Erythroblast (primary cell): ENCODE measurements at regions not wholly inside any gene's neighbourhood (a gene's known extent, or its start where the extent isn't known, plus 50 kb on each side); places are given as distances from the start of the nearest gene placed in this dataset.

ENCODE experiments used
- GATA1 ChIP-seq: IDR thresholded peaks from 2 replicates; pipeline ENCODE4 v1.6.1; 2011; ENCODE audit warnings: low read depth, mild to moderate bottlenecking, control low read depth, low read length, moderate library complexity
- POLR2A ChIP-seq: IDR thresholded peaks from 2 replicates; pipeline ENCODE4 v1.6.1; 2011; ENCODE audit warnings: mild to moderate bottlenecking, low read length

DNA sequence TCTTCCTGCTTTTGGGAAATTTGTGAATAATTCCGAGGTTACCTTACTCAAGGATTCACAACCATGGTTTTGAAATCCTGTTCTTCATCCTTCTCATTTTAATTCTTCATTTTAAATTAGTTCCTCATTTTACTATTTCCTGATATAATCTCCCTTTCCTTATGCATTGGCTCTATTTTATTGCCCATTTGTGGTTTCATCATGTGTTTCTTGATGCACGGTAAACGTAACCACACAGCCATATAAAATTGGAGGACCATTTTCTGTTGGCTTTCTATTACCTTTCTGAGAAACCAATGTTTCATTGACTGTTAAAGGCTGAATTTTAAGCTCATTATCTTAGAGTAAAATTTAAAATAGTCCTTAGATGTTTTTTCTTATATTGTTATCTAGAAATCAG, 100.3 kb upstream of the NDST4 start:
- TF ChIP-seq POLR2A (no peak), GATA1 (no peak)
